Kidney (tissue), 13 donors: ENCODE measurements at regions not wholly inside any gene's neighbourhood (a gene's known extent, or its start where the extent isn't known, plus 50 kb on each side); places are given as distances from the start of the nearest gene placed in this dataset.

Experiments
- DNase-seq, 5 donors: peaks; one replicate each; pipeline ENCODE4 v3.0.0-alpha.2; 2013 to 2020
- FAIRE-seq: peaks from 2 replicates; lab custom pipeline; 2012; peaks lifted over from hg19 to GRCh38; lab: Jason Lieb, UNC
- H3K27ac ChIP-seq, 2 donors: one replicate each; pipeline ENCODE4 v1.7.0; 2013; ENCODE audit warnings: low read depth in 2 of 2, low read length in 2 of 2, inconsistent platforms in 1 of 2
- H3K27me3 ChIP-seq: one replicate; pipeline ENCODE4 v1.7.1; 2013; ENCODE audit warnings: low read length, inconsistent platforms; ENCODE audit not compliant: control insufficient read depth, insufficient read depth
- H3K36me3 ChIP-seq, 3 donors: one replicate each; pipeline versions ENCODE4 v1.7.0 to v1.7.1; 2013; ENCODE audit warnings: low read length in 3 of 3, control low read depth in 1 of 3, inconsistent platforms in 1 of 3; ENCODE audit not compliant: insufficient read depth in 3 of 3, control insufficient read depth in 2 of 3
- H3K4me1 ChIP-seq, 3 donors: one replicate each; pipeline versions ENCODE4 v1.7.0 to v1.7.1; 2013; ENCODE audit warnings: low read length in 3 of 3, inconsistent platforms in 1 of 3, low read depth in 1 of 3; ENCODE audit not compliant: control insufficient read depth in 2 of 3, insufficient read depth in 2 of 3
- H3K4me3 ChIP-seq, 3 donors: one replicate each; pipeline versions ENCODE4 v1.7.0 to v1.8.1; 2013; ENCODE audit warnings: low read length in 3 of 3, control low read depth in 1 of 3, inconsistent platforms in 1 of 3
- H3K9ac ChIP-seq, 3 donors: one replicate each; pipeline versions ENCODE4 v1.7.0 to v1.7.1; 2013; ENCODE audit warnings: low read length in 3 of 3, control low read depth in 1 of 3, inconsistent platforms in 1 of 3
- H3K9me3 ChIP-seq, 3 donors: one replicate each; pipeline versions ENCODE4 v1.7.0 to v1.7.1; 2013; ENCODE audit warnings: low read length in 3 of 3, control low read depth in 1 of 3, inconsistent platforms in 1 of 3; ENCODE audit not compliant: control insufficient read depth in 2 of 3, insufficient read depth in 1 of 3
- intact Hi-C: fragments of 100-400 bp; cut with DNase I; formaldehyde crosslinking; loops from one replicate; pipeline ENCODE4 v1.11.1; 2022
- TF ChIP-seq, protein P1 (sequence below): IDR thresholded peaks from 3 replicates; pipeline ENCODE4 v1.5.1; 2012; ENCODE audit warnings: mild to moderate bottlenecking, moderate library complexity, borderline replicate concordance; ENCODE audit not compliant: insufficient read depth; ENCODE audit errors: extremely low read depth
- donor health status: control.
- donor health status: control.
- donor health status: control.
- donor health status: control.
- donor health status: control.
- donor health status: DM: yes; HTN: yes; CAD: no.
- donor health status: Normal renal cell carcinoma (clear cell type).

DNA sequence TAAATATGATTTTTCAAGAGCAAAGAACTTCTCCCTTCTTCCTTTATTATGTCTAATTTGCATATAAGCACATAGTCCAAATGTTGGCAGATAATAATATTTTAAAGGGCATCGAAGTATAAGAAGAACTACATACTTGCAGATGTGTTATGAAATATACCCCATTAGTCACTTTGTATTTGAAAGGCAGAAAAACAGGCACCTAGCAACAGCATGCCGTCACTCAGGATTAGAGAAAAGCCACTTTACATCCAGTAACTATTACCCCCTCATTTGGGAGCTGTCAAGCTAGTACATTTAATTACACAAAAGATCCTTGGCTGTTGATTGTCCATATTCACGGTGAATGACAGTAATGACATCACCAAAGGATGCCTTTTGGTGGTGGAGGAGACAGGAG, 99.3 kb upstream of the ARMC2 start:
- no peaks in the 10 kb centered on the region for H3K36me3 ChIP-seq
- no peaks in the 10 kb centered on the region for H3K27me3 ChIP-seq
- DNase-seq (no peak), FAIRE-seq (no peak)
- H3K4me3 ChIP-seq = no peak overlapping the region
- H3K27ac ChIP-seq = no peak overlapping the region
- no peaks in the 10 kb centered on the region for H3K9me3 ChIP-seq
- H3K4me1 ChIP-seq = no peaks in the 10 kb centered on the region
- TF ChIP-seq, protein P1, sequence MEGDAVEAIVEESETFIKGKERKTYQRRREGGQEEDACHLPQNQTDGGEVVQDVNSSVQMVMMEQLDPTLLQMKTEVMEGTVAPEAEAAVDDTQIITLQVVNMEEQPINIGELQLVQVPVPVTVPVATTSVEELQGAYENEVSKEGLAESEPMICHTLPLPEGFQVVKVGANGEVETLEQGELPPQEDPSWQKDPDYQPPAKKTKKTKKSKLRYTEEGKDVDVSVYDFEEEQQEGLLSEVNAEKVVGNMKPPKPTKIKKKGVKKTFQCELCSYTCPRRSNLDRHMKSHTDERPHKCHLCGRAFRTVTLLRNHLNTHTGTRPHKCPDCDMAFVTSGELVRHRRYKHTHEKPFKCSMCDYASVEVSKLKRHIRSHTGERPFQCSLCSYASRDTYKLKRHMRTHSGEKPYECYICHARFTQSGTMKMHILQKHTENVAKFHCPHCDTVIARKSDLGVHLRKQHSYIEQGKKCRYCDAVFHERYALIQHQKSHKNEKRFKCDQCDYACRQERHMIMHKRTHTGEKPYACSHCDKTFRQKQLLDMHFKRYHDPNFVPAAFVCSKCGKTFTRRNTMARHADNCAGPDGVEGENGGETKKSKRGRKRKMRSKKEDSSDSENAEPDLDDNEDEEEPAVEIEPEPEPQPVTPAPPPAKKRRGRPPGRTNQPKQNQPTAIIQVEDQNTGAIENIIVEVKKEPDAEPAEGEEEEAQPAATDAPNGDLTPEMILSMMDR = no peak
- intact Hi-C loops = no loop called here
- no peak overlapping the region for H3K9ac ChIP-seq

DNA sequence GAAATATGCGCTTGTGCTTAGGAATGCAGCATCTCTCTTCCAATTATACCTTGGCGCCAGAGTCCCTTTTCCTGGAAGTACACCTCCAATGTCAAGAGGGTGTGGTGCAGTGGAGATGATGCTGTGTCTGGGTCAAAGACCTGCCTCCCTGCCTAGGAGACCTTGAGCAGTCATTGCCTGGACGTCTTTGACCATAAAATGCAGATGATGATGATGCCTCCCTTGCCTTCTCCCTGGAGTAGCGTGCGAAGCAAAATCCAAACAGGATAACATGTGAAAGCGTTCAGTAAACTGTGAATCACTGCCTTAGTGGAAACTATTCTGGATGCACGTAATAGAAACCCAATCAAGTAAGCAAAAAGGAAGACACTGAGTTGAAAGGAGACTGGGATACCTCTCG, 97.4 kb upstream of the ARMC2 start:
- no peak overlapping the region for H3K9ac ChIP-seq
- TF ChIP-seq, protein P1 = no peak
- H3K36me3 ChIP-seq = no peaks in the 10 kb centered on the region
- no peak overlapping the region for H3K4me3 ChIP-seq
- H3K27ac ChIP-seq = no peak overlapping the region
- intact Hi-C loops = no loop called here
- H3K4me1 ChIP-seq = no peaks in the 10 kb centered on the region
- FAIRE-seq = no peak
- DNase-seq = no peak
- no peaks in the 10 kb centered on the region for H3K27me3 ChIP-seq
- no peaks in the 10 kb centered on the region for H3K9me3 ChIP-seq

- FAIRE-seq (no peak), DNase-seq (no peak)
- Histone ChIP-seq H3K9me3 (no peaks in the 10 kb centered on the region), H3K9ac (no peak overlapping the region), H3K27ac (no peak overlapping the region), H3K27me3 (no peaks in the 10 kb centered on the region), H3K4me3 (no peak overlapping the region), H3K4me1 (no peaks in the 10 kb centered on the region), H3K36me3 (no peaks in the 10 kb centered on the region)
- TF ChIP-seq, protein P1 = no peak
- intact Hi-C loops = no loop called here
These were observed 96.9 kb upstream of the ARMC2 start for GRCh38 chr6:108751282-108751681.
